ENCODE measurements at regions not wholly inside any gene's neighbourhood (a gene's known extent, or its start where the extent isn't known, plus 50 kb on each side); places are given as distances from the start of the nearest gene placed in this dataset.

DNA sequence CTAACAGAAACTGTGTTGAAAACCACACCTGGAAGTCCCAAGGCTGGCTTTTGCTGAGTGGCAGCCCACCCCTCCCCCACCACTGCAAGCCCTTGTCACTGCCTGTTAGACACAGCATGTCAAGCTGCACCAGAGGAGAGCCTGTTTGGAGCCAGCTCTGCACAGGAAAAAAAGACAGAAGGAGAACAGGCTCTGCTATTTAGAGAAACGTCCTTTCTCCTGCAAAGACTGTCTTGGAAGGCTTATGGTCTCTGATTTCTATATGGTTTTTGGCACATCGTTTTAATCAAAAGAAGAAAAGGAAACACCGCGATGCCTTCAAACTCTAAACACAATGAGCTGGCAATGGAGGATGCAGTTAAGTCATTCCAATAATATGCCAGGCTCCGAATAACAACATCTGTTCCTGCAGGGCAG, 275.5 kb downstream of the MAP2K4 start:
- no peak for DNase-seq

DNA sequence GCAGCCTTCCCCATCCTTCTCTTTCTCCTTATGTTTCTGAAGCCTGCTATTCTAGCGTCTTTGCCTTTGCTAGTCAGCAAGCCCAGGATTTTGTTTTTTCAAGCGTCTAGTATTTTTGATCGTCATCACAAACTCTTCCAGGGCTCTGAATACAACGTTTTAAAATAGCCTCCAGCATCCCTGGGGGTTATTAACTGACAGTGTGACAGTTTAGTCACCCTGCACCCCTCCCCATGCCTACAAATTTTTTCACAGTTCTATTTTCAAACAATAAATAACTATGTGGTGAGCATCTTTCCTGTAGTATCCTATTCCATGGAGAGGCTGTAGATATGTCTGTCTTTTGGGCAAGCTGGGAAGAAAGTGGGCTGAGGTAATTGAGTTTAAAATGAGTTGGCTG, 280.9 kb downstream of the MAP2K4 start:
- no peak for DNase-seq

DNA sequence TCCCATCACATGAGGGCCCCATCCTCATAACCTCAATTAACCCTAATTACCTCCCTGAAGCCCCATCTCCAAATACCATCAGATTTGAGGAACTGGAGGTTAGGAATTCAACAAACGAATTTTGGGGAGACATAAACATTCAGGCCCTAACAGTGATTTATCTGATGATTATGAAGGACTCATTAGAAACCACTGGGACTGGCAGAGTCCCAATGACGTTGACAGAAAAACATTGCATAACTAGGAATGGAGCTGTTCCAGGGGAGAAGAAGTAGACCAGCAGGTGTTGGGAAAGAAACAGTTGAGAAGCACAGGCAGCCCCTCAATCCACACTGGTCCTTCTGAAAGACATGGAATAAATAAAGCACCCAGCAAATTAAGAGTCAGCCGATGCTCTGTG, 282.0 kb downstream of the MAP2K4 start:
- no peak for DNase-seq

DNA sequence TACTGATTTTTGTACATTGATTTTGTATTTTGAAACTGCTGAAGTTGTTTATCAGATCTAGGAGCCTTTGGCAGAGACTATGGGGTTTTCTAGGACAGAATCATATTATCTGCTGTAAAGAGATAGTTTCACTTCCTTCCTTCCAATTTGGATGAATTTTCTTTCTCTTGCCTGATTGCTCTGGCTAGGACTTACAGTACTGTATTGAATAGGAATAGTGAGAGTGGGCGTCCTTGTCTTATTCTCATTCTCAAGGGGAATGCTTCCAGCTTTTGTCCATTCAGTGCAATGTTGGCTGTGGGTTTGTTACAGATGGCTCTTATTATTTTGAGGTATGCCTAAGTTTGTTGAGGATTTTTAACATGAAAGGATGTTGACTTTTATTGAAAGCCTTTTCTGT, 290.1 kb downstream of the MAP2K4 start:
- DNase-seq, result no peak

DNA sequence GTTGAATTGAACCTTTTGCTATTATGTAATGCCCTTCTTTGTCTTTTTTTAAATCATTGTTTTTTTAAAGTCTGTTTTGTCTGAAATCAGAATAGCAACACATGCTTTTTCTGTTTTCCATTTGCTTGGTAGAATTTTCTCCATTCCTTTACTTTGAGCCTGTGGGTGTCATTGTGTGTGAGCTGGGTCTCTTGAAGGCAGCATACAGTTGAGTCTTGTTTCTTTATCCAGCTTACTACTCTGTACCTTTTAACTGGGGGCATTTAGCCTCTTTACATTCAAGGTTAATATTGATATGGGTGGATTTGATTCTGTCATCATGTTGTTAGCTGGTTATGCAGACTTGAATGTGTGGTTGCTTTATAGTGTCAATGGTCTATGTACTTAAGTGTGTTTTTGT, 292.0 kb downstream of the MAP2K4 start:
- DNase-seq, result no peak

DNA sequence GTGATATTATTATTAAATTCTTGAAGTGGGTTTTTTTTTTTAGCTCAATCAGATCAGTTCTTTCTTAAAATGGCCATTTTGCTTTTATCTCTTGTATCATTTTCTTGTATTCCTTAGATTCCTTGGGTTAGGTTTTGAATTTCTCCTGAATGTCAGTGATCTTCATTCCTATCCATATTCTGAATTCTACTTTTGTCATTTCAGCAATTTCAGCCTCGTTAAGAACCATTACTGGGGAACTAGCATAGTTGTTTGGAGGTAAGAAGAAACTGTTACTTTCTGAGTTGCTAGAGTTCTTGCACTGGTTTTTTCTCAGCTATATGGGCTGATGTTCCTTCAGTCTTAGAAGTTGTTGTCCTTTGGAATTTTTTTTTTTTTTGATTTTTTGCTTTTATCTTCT, 293.1 kb downstream of the MAP2K4 start:
- DNase-seq, result no peak

DNA sequence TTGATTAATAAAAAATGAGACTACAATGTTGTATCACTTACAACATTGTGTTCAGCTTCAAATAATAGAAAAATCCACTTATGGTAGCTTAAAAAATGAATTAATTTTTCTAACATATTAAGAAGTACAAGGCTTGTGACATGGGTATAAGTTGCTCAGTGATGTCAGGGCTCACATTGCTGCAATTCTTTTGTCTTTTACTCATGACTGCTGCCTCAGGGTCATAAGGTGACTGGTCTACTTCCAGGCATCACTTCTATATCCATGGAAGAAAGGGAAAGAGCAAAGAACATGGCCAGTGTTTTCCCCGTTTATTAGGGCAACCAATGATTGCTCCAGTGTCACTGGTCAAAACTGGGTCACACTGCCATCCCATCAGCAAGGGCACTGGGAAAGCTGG, 295.3 kb downstream of the MAP2K4 start:
- no peak for DNase-seq

DNA sequence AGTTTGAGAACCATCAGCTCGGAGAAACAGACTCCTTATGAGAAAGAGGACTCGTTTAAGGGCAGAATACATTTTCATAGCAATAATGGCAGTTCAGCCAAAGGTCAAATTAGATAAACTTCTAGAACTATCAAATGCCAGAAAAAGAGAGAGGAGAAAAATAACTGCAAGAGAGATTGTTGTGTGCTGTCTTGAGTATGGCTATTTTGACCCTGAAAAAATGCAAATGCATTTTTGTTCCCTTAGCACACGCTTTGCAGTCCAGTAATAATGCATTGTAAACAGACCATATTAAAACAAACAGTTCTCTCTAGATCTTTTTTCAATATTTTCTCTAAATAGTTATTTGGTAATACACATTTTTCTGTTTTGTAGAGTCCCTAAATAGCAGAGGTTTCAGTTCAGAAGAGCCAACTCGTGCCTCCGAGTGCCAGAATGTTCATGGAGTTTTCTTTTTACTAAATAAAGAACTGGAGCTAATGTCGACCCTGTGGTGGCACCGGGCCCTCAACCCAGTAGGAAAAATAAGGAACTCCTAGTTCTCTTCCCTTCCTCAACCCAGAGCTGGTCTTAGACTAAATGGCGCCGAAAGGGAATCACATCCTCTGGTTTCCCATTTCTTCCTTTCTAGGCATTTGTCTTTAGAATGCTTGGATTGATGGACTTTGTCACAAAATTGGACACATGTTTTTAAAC, 298.0 kb downstream of the MAP2K4 start:
- no peak for DNase-seq

DNA sequence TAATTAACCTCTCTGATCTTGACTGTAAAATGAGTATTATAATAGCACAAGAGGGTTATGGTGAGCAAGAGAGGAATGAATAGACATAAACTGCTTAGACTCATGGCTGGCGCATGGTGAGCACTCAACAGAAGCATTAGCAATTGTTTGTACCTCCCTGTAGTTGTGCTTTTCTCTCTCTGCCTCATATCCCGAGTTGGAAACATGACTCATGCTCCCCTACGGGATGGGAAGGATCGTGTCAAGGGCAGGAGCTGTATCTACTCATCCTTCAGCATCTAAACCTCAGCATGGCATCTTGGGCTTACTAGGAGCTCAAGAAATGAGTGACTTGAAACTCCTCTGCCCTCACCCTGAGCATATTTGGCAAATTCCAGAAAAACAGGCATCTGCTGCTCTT, 299.6 kb downstream of the MAP2K4 start:
- no peak for DNase-seq

DNA sequence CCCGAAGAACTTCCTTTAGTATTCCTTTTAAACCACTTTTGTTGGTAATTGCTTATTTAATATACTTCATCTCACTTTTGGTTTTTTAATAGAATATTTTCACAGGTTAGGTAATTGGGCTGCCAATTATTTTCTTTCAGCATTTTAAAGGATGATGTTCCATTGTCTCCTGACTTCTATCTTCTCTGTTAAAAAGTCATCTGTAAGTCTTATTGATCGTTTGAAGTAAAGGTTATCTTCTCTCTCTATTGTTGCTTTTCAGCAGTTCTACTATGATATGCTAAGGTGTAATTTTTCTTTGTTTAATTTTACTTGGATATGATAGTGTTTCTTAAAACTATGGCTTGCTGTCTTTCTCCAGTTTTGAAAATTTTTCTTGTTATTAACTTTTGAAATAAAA, 307.5 kb downstream of the MAP2K4 start:
- DNase-seq, result no peak

DNA sequence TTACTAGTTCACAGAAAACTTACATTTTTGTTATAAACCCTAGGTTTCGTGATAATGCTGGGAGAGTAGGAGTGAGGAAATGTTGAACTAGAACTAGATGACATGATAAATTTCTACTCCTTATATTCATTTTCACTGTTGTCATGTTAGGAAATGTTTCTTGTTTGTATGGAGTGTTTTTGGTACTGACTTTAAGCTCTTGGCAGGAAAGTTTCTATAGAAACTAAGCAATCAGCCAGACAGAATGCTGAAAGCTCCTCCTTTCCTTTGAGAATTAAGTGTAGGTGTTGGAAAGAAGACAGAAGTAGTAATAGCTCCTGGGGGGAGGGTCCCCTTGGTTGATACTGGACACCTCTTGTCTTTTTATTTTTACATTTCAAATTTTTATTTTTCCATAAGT, 309.8 kb downstream of the MAP2K4 start:
- DNase-seq, result no peak

DNA sequence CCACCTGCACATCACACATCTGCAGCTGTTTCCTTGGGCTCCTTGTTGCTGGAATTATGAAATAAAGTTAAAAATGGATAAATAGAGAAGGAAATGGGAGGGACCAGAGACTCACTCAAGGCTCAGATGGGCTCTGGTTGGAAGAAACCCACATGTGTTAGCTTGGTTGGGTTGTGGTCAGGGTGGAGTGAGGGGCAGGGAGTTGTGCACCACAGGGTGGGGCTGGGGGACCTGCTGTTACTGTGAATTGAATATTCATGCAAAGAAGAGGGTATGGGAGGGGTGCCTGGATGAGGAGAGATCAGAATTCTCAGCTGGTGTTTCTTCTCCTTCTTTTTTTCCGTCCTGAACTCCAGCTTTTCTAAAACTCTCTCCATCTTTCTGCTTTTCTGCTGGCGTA, 320.7 kb downstream of the MAP2K4 start:
- no peak for DNase-seq

DNA sequence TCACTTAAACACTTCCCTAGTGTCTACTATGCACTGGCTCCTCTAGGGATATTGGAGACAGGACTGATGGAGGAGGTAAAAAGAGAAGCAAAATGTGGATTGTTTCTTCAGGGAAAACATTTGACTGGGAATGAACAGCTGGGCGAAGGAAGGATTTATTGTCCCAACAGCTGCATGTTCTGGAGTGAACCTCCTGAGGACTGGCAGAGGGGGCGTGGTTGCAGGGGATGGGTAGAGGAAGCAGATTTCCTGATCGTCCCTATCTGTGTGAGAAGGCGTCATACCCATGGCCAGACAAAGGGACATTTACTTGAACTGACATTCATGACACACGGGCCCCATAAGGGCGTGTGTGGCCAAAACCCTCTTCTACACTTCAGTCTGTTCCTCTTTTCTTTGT, 321.5 kb downstream of the MAP2K4 start:
- DNase-seq, result no peak

DNA sequence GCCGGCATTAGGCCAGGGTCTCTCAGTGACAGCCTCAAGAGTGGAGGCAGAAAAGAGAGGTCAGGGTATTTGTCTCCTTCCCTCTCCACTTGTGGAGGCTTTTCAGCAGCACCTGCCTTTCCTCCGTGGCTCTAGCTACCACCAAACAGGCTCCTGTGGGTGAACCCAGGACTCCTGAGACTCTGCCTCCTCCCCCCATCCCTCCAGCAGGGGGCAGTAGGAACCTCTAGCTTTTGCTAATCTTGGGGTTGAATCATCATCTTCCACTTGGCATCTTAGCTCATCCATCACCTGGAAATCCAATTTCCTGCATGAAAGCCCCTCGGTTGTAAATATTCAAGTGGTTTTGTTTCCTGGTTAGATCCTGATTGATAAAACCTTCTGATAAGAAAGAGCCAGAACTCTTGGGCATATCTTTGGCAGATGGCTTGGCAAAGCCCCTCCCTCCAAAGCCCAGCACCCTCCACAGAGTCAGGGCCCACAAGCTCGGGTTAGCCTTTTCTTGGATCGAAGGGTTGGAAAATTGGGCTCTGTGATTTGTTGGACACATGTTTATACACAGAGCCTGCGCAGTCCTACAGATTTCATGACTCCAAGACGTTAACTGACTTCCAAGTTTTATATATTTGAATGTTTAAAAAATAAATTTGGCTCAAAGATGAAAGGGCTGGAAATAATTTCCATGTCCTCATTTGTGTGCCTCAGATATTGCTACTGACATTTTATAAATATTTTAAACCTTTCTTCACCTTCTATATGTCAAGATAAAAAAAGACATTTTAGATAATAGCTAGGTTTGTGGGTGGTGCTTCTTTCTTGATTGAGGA, 322.1 kb downstream of the MAP2K4 start:
- DNase-seq, result no peak

DNA sequence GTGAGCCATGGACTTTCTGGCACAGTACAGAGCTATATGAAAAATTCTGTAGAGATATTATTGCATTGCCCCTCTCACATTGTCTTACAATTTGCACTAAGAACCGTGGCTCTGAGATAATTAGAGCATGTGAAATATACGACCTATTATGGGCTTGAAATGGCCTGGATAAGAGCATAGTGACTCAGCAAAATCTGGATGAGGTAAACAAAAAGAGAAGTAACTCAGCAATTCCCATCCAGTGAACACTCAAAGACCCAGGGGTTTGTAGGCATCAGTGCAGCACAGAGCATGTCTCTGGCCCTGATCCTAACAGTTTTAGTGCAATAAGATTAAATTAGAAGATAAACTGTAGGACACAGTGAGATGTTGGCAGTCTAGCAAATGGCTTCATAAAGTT, 317.2 kb upstream of the MYOCD start:
- no peak for DNase-seq

DNA sequence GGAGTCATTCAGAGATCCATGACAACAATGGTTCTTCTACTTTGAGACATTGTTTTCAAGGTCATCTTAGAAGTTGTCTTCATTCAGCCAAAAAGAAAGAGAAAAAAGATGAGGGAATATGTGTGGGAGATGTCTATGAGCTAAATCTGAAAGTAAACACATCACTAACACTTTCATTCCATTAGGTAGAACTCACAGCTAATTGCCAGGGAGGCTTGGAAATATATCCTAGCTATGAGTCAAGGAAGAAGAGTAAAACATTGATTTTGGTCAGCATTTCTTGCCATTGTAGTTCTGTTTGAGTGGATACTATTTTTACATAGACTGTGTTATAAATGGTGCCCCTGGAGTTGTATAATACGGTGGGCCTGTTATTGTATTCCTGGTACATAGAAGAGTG, 316.4 kb upstream of the MYOCD start:
- no peak for DNase-seq

DNA sequence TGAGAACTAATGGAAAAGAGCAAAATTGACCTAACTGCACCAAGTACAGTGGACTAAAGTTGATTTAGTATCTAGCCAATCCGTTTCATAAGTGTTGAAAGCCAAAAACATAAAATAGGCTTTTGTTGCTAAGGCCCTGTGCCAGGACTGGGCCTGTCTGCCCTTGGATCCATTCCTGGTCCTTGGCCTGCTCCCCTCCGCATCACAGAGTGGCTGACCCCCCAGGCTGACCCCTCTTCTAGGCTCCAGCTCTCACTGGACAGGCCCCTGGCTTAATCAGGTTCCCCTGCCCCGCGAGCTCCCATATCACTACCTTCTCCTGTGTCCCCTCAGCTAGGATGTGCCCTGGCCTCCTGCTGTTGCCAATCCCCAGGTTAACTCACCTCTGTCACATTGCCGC, 313.6 kb upstream of the MYOCD start:
- DNase-seq, result no peak

DNA sequence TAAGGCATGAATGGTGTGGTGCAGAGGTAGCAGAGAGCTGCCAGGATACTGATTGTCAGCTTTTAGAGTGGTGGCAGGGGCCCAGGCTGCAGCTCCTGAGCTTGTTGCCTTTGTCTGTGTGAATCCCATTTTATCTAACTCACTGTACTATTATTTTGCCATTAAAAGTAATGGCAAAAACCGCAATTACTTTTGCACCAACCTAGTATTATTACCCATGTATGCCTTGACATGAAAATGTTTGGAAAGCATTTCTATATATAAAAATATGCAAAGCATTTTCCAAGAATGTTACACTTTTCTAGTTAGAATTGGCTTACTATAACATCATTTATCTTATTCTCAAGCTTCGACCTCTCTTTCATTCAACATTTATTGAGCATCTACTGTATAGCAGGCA, 308.1 kb upstream of the MYOCD start:
- DNase-seq, result no peak

DNA sequence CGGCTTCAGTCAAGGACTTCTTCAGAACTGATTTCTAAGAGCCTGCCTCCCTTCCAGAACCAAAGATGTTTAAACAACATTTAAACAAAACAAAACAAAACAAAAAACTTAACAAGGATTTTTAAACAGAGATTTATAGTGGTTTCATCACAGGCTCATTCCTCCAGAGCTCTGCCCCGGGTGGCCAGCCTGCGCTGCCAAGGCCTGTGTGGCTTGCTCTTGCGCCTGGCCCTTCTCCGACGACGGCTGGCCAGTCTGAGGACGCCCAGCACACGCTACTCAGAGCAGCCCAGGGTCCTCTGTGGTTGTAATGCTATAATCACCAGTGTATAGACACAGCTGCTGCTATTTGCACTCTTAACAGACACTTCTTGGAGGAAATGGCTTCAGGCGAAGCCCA, 307.2 kb upstream of the MYOCD start:
- DNase-seq, result no peak

DNA sequence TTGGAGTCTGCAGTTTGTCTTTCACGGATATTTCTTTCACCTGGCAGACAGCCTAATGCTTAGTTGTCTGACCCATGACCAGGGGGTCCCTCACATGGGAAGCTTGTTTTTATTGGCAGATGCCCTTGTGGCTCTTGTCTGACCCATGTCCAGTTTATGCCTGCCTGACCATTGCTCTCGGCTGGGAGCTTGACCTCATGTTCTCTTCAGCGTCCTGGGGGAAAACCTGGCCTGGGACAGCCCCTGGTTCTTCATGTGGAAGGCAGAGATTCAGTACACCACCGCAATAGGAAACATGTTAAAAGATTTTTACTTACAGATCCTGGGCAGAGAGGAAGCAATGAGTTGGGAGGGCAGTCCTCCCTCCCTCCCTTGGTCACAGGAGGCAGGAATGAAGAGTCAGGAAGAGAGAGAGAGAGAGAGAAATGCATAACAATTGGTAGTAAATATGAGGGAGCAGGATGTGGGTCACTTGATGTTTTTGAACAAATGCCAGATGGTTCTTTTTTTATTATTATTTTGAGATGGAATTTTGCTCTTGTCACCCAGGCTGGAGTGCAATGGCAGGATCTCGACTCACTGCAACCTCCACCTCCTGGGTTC, 302.7 kb upstream of the MYOCD start:
- no peak for DNase-seq

DNA sequence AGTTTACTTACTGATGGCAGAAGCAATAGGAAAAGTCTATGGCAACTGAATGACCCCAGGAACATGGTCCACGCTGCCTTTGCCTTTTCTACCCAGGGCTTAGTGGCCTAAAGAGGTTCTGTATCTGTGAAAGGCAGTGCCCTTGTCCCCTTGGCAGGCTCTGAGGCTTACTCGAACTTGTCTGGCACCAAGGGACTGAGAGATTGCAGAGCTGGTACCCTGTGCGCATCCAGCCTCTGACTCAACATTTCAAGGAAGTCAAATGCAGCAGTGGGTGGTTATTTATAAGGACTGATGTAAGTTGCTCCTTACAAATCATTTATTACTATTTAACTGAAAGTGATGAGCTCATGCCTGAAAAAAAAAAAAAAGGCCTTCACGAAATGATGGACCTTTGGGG, 299.9 kb upstream of the MYOCD start:
- DNase-seq, result no peak

DNA sequence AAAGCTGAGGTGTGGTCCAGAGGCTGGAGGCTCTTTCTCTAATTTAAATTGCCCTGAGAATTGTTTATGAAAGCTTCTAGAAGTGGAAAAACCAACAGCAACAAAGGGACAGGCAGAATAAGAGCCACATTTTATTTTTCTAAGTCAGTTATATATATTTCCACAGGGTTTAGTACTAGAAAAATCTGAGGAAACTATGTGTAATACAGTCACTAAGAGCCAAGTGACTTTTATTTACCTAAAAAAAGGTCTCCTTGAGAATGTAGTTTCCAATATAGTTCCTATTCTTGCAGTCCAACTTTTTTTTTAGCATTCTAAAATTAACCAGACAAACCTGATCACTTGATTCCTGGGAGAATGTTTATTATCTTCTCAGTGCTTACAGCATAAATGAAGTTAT, 296.6 kb upstream of the MYOCD start:
- no peak for DNase-seq

DNA sequence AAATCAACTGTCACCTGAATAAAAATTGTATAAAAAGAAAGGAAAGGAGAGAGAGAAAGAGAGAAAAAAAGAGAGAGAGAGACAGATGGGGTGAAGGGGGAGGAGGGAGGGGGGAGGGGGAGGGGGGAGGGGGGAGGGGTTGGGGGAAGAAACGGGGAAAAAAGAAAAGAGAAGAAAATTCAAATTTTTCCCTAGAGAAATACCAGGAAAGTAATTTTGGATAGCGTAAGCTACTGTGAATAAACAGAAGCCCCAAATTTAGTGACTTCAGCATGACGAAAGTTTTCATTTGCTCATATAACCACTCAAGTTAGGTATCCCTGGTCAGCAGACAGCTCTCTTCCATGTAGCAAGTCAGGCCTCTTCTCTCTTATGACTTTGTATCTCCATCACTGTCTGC, 289.4 kb upstream of the MYOCD start:
- no peak for DNase-seq

DNA sequence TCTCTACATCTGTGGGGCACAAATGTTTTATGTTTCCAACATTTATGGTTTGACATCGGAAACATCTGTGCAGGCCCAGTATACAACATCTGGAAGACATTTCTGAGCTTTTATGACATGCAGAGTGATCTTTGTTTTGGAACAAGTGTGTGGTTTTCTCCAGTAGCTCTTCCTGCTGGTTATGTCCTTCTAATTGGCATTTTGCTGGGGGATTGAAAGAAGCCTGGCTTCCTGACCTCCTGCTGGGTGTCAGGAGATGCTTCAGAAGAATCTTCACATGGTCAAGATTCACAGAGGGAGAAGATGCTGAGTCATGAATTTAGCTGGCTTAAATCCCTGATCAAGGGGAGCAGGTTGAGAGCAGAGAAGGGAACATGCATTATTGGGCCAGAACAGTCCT, 279.5 kb upstream of the MYOCD start:
- no peak for DNase-seq

All from NCI-H2029 treated with DMSO at 0.1 percent for 48 hours (cell line).